ENCODE measurements at regions not wholly inside any gene's neighbourhood (a gene's known extent, or its start where the extent isn't known, plus 50 kb on each side); places are given as distances from the start of the nearest gene placed in this dataset.
"Not testable (repeated sequence)": the region's sequence is repeated elsewhere in the genome, so short reads cannot be mapped to it uniquely, and the experiment has no call there.

- intact Hi-C loops (cut with DNase I): no loop called here
- TF ChIP-seq CTCF (IDR thresholded peaks at IDR 0.05): no peak
- TF ChIP-seq POLR2A (IDR thresholded peaks at IDR 0.05): no peak
- whole genome bisulfite sequencing, 4 donors: 83 to 85% (median 84%) methylated on average over 4 of the region's 4 CpGs
- H3K4me3 ChIP-seq: no peak overlapping the region
- H3K27me3 ChIP-seq: peaks cover 0 to 11% (median 0%) of the 10 kb centered on the region in 9 donors
- no peak for ATAC-seq
- no peak overlapping the region for H3K27ac ChIP-seq
- H3K4me1 ChIP-seq: no peaks in the 10 kb centered on the region
- no peaks in the 10 kb centered on the region for H3K36me3 ChIP-seq
- H3K9me3 ChIP-seq: no peaks in the 10 kb centered on the region
- no peak for DNase-seq
Measured at GRCh38 chr15:79496838-79497237, 64.7 kb downstream of the MINAR1 start.

- ATAC-seq (no peak), DNase-seq (no peak)
- Histone ChIP-seq H3K9me3 (no peaks in the 10 kb centered on the region), H3K27ac (no peak overlapping the region), H3K27me3 (peaks cover 0 to 6% (median 0%) of the 10 kb centered on the region in 9 donors), H3K4me1 (no peaks in the 10 kb centered on the region), H3K4me3 (no peak overlapping the region), H3K36me3 (no peaks in the 10 kb centered on the region)
- intact Hi-C loops (cut with DNase I): no loop called here
- 45 to 56% (median 52%) methylated on average over 5 of the region's 5 CpGs for WGBS, 4 donors
- TF ChIP-seq POLR2A (IDR thresholded peaks at IDR 0.05) (no peak), CTCF (IDR thresholded peaks at IDR 0.05) (no peak)
Measured at GRCh38 chr15:79501086-79501485, 69.0 kb downstream of the MINAR1 start.

- no peaks in the 10 kb centered on the region for H3K4me1 ChIP-seq
- no peaks in the 10 kb centered on the region for H3K9me3 ChIP-seq
- no peak overlapping the region for H3K27ac ChIP-seq
- TF ChIP-seq POLR2A (IDR thresholded peaks at IDR 0.05): no peak
- TF ChIP-seq CTCF (IDR thresholded peaks at IDR 0.05): no peak
- H3K36me3 ChIP-seq: no peaks in the 10 kb centered on the region
- intact Hi-C loops (cut with DNase I): no loop called here
- ATAC-seq (no peak), DNase-seq (no peak)
- H3K4me3 ChIP-seq: no peak overlapping the region
- 51 to 61% (median 56%) methylated on average over 4 of the region's 4 CpGs for WGBS, 4 donors
- peaks cover 0 to 13% (median 0%) of the 10 kb centered on the region in 9 donors for H3K27me3 ChIP-seq
Measured at GRCh38 chr15:79505956-79506355, 73.8 kb downstream of the MINAR1 start.

GRCh38 chr15:79512844-79513243 lies 80.7 kb downstream of the MINAR1 start:
- ATAC-seq; DNase-seq; H3K27ac ChIP-seq; intact Hi-C loops (cut with DNase I); H3K9me3 ChIP-seq; H3K4me1 ChIP-seq; H3K36me3 ChIP-seq; H3K4me3 ChIP-seq: not testable (repeated sequence)
- 59 to 69% (median 65%) methylated on average over 2 of the region's 3 CpGs for WGBS, 4 donors
- H3K27me3 ChIP-seq: peaks cover 0 to 28% (median 0%) of the 10 kb centered on the region in 9 donors

GRCh38 chr15:79513417-79513816 lies 81.3 kb downstream of the MINAR1 start:
- H3K9me3 ChIP-seq: no peaks in the 10 kb centered on the region
- no peaks in the 10 kb centered on the region for H3K4me1 ChIP-seq
- ATAC-seq: no peak
- peaks cover 0 to 33% (median 0%) of the 10 kb centered on the region in 9 donors for H3K27me3 ChIP-seq
- H3K27ac ChIP-seq: no peak overlapping the region
- no peak for DNase-seq
- no peak overlapping the region for H3K4me3 ChIP-seq
- intact Hi-C loops (cut with DNase I): no loop called here
- TF ChIP-seq CTCF (IDR thresholded peaks at IDR 0.05): no peak
- no peak for TF ChIP-seq POLR2A (IDR thresholded peaks at IDR 0.05)
- WGBS, 4 donors: 78 to 87% (median 81%) methylated on average over 8 of the region's 8 CpGs
- H3K36me3 ChIP-seq: no peaks in the 10 kb centered on the region
